Activated gamma-delta T cell treated with Interleukin-2 at 50 U/mL for 16 hours (primary cell): ENCODE measurements at regions not wholly inside any gene's neighbourhood (a gene's known extent, or its start where the extent isn't known, plus 50 kb on each side); places are given as distances from the start of the nearest gene placed in this dataset.

Experiments
- DNase-seq: peaks from one replicate; pipeline ENCODE4 v3.0.0-alpha.2; 2020

GRCh38 chr2:120596990-120597594 is 138.6 kb upstream of the GLI2 start:
- no peak for DNase-seq

DNA sequence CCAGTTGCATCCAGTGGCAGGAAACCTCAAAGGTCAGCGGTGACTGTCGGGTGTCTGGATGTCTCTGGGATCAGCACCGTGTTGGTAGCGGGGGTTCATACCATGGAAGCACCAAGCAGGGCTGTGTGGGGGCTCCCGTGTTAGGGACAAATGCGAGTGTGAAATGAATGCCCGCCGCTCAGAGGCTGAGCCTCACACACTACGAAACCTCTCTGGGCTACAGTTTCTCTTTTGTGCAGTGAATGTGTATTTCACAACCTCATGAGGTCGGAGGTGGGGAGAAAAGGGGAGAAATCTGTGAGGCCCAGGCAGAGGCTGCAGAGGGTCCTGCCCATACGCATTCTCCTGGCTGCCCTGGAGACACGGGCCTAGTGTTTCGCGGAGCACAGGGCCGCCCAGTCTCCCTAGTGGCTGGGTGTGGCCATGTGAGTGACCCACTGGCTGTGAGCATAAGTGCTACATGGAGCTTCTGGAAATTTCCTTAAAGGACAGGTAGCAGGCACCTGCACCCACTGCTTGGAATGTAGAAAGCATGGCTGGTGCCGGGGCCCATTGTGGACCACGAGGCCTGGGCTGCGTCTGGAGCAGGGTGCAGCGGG is 138.0 kb upstream of the GLI2 start:
- no peak for DNase-seq

DNA sequence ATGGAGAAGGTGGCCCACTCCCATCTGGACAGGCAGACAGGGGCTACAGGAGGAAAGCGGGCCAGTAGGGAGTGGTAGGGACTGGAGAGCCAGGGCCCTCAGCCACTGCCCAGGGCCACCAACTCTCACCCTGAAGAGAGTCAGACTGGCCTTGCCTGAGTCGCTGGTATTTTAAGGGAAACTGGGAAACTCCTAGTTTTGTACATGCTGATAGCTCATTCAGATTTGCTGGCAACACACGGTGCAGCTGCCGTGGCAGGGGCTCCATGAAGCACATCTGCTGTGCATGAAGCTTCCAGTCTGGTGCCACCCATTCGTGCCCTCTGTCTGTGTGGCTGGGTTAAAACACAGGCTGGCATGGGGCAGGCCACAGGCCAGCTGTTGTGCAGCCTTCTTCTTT is 137.3 kb upstream of the GLI2 start:
- no peak for DNase-seq

DNA sequence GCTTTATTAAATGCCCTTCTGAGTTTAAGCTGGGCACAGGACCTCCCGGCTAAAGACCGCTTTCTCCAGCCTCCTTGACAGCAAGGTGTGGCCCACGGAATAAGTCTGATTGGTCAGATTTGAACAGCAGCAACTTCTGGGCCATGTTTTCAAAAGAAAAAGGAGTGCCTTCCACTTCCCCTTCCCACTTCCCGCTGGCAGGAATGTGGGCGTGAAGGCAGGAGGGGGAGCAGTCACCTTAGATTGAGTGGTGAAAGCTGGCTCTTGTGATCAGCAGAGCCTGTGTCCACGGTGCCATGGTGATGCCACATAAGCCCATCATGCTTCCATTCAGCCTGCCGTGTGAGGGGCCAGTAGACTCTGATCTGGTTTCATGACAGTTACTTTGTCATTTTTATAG is 136.6 kb upstream of the GLI2 start:
- DNase-seq: no peak

- no peak for DNase-seq
Observed at GRCh38 chr2:120599656-120600055, 136.0 kb upstream of the GLI2 start.

DNA sequence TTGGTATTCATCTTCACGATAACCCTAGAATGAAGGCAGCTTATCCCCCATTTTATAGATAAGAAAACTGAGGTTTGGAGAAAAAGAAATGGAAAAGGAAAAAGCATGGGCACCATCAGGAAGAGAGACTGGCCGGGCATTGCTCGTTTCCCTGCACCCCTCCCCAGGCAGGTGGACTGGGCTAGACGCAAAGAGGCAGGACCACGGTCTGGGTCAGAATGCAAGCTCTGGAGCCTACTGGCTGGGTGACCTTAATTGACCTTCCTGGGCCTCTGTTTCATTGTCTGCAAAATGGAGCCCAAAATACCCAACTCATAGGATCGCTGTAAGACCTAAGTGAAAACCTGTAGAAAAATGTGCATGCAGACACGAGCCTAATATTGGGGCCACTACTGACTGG is 135.3 kb upstream of the GLI2 start:
- no peak for DNase-seq

GRCh38 chr2:120600786-120601185 is 134.9 kb upstream of the GLI2 start:
- DNase-seq: no peak

GRCh38 chr2:120601566-120601965 is 134.1 kb upstream of the GLI2 start:
- DNase-seq: no peak

- no peak for DNase-seq
Observed at GRCh38 chr2:120602251-120602650, 133.4 kb upstream of the GLI2 start.

GRCh38 chr2:120604767-120605166 is 130.9 kb upstream of the GLI2 start:
- no peak for DNase-seq

DNA sequence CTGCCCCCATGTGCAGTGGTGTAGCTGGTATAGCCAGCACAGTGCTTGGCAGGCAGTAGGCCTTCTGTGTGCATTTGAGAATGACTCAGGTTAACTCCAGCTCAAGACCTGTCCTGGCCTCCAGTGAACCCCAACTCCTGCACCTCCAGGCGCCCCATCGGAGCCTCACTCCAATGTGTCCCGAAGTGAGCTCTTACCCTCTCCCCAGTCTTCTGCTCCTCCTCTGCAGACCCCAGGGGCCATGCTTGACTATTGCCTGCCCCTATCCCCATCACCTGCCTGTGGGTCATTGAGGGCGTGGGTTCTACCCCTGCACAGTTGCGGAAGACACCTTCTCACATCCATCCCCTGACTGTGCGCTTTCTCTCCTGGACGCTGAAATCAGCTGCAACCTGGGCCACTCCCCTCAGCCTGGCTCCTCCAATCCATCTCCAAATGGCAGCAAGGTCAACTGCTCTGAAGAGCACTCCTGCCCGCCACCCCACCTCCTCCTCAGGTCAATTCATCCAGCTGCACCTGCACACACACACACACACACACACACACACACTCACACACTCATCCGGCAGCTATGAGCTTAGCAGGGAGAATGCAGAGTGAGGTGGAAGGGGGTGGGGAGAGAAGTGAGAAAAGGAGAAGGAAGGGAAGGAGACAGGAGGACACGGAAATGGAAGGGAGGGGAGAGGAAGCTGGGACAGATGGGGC is 130.3 kb upstream of the GLI2 start:
- DNase-seq: no peak

GRCh38 chr2:120606280-120606679 is 129.4 kb upstream of the GLI2 start:
- no peak for DNase-seq

GRCh38 chr2:120606931-120607330 is 128.7 kb upstream of the GLI2 start:
- DNase-seq: no peak

DNA sequence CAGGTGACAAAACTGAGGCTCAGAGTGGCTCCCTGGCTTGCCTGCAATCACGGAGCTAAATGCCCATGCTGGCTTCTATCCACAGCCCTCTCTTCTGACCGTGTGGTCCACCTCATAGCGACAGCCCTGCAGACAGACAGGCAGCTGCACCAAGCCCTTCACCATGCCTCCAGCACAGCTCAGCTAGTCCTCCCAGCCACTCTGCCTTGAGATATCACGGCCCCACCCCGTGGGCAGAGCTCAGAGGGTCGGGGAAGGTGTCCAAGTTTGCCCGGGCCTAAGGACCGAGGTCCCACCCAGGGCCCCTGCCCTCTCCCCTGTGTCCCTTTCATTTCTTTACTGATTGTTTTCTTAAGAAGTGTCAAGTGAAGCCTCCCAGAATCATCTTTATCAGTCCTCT is 128.2 kb upstream of the GLI2 start:
- no peak for DNase-seq

GRCh38 chr2:120607996-120608395 is 127.7 kb upstream of the GLI2 start:
- no peak for DNase-seq

- no peak for DNase-seq
Observed at GRCh38 chr2:120609826-120610395, 125.8 kb upstream of the GLI2 start.

DNA sequence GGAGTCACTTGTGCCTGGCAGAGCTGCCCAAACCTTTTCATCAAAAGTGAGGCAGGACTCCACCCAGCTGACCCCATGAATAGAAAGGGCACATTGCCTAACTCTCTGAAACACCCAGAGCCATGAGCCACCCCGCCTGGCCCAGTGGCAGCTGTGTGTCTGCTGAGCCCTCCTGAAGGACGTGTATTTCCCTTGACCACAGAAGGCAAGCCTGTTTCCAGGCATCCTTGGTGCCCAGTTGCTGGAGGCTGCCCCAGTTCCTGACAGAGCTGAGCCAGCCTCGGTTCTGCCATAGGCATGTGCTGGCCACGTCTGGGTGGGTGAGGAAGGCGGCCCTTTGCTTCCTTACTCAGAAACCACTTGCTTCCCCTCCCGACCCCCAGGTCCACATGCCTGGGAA is 124.7 kb upstream of the GLI2 start:
- no peak for DNase-seq

- no peak for DNase-seq
Observed at GRCh38 chr2:120611961-120612360, 123.7 kb upstream of the GLI2 start.

- DNase-seq: no peak
Observed at GRCh38 chr2:120612471-120612870, 123.2 kb upstream of the GLI2 start.

DNA sequence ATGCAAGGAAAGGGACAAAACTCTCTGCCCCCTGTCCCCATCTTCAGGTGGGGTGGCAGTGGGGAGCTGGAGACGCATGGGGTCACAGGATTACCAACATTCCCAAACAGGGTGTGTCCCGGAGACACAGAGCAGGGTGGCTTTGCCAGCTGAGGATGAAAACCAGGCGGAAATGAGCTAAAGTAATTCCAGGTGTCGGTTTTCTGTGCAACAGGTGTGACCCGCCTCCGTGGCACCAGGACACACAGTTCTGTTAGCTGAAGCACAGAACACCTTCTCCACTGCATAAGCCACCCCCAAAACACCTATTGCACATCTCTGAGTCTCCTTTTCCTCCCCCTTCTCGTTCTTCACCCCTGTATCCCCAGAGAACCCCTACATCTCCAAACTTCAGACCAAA is 122.7 kb upstream of the GLI2 start:
- DNase-seq: no peak

DNA sequence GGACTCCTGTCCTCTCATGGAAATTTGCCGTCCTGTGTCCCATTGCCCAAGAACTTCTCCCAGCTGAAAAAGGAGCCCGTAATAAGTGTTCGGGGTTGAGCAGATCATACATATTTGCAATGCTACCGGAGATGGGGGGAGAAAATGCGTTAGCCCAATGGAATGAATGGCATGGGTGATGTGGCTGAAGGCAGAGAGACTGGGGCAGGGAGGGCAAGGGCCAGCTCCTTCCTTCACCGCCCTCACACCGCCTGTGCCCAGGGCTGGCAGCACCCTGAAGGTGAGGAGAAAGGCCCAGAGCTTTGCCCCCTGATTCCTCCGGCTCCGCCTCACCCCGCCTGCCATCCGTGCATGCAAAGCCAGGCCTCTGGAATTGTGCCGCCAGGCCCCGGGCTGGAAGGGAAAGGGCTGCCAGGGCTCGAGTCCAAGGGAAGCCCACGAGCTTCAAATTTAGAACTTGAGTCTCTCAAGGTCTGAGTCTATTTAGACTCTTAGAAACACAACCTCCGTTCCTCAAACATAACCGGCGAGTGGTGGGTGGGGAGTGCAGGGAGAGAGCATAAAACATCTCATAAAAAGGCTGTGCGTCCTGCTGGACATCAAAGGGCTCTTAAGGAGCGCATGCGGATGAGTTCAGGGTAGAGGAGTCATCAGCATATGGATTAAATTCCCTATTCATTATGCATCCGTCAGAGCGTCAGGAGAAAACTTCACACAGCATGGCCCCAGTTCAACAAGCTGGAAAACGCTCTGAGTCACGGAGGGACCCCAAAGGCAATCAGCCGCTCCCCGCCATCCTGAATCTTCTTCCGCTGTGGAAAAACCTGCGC is 121.7 kb upstream of the GLI2 start:
- no peak for DNase-seq

DNA sequence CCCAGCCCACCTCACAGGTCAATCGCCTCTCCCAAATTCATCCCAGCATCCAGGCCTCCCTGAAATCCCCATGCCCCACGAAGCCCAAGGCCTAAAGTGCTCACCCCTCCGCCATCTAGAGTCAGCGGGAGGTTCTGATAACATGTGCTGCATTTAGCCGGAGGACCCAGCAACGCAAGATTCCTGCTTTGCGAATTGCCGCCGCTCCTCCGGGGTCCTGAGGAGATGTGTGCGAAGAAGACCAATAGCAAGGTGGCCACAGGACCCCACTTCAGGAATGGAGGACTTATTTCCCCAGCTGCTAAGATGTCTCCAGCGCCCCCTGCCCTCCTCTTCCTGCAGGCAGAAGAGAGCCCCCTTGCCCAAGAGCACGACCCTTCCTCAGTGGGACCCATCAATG is 120.8 kb upstream of the GLI2 start:
- DNase-seq: no peak

- no peak for DNase-seq
Observed at GRCh38 chr2:120616261-120616660, 119.4 kb upstream of the GLI2 start.
